PC-9 (cell line): ENCODE measurements at regions not wholly inside any gene's neighbourhood (a gene's known extent, or its start where the extent isn't known, plus 50 kb on each side); places are given as distances from the start of the nearest gene placed in this dataset.
A peak's percentile ranks its signal among the peaks of the same experiment; 100 is the strongest.

Experiments
- BruUV-seq: library from RNA; stranded (reverse); fragments of 400-500 nt; replicated peaks from 2 replicates; lab custom pipeline; 2021; lab: Mats Ljungman, UMichigan
- CTCF ChIA-PET: fragments of 300-600 bp; sonication (Branson Sonifier 250); formaldehyde crosslinking; loops from one replicate; lab custom pipeline; 2022; ENCODE audit warnings: antibody characterized with exemption; lab: Charles Lee
- POLR2A ChIA-PET: fragments of 300-600 bp; sonication (Branson Sonifier 250); formaldehyde crosslinking; loops from one replicate; lab custom pipeline; 2022; ENCODE audit warnings: antibody characterized with exemption; ENCODE audit not compliant: unreplicated experiment; lab: Charles Lee
- DNase-seq, 2 experiments: peaks; one replicate each; pipeline versions ENCODE4 v3.0.0 to v3.0.0-alpha.2; 2015 to 2022; ENCODE audit warnings: mixed read lengths in 1 of 2
- H2AFZ ChIP-seq: fragments of 200-600 bp; sonication (generic); 2 replicates; pipeline ENCODE4 v1.8.1; 2017; ENCODE audit warnings: antibody characterized with exemption
- H3F3A ChIP-seq: fragments of 200-600 bp; sonication (generic); 2 replicates; pipeline ENCODE4 v1.8.1; 2017; ENCODE audit warnings: antibody characterized with exemption, mild to moderate bottlenecking, low read depth; ENCODE audit not compliant: insufficient read depth
- H3K27ac ChIP-seq: fragments of 200-600 bp; sonication (generic); 2 replicates; pipeline ENCODE4 v1.6.1; 2016; ENCODE audit warnings: mixed run types
- H3K27me3 ChIP-seq: fragments of 200-600 bp; sonication (generic); 2 replicates; pipeline ENCODE4 v1.6.1; 2016; ENCODE audit warnings: low read depth, mixed run types; ENCODE audit not compliant: insufficient read depth
- H3K36me3 ChIP-seq: fragments of 200-600 bp; sonication (generic); 2 replicates; pipeline ENCODE4 v1.6.1; 2016; ENCODE audit warnings: low read depth, mixed run types
- H3K4me1 ChIP-seq: fragments of 200-600 bp; sonication (generic); replicated peaks from 2 replicates; pipeline ENCODE4 v1.6.1; 2016; ENCODE audit warnings: mixed run types; ENCODE audit not compliant: insufficient read depth
- H3K4me2 ChIP-seq: fragments of 200-600 bp; sonication (generic); 2 replicates; pipeline ENCODE4 v1.6.1; 2017; ENCODE audit warnings: mixed run types
- H3K4me3 ChIP-seq: fragments of 200-600 bp; sonication (generic); 2 replicates; pipeline ENCODE4 v1.6.1; 2016; ENCODE audit warnings: mixed run types
- H3K79me2 ChIP-seq: fragments of 200-600 bp; sonication (generic); 2 replicates; pipeline ENCODE4 v1.6.1; 2017; ENCODE audit warnings: low read depth, mixed run types
- H3K9me2 ChIP-seq: fragments of 200-600 bp; sonication (generic); 2 replicates; pipeline ENCODE4 v1.8.1; 2017; ENCODE audit warnings: mild to moderate bottlenecking; ENCODE audit not compliant: insufficient read depth
- H3K9me3 ChIP-seq: fragments of 200-600 bp; sonication (generic); 2 replicates; pipeline ENCODE4 v1.8.1; 2016; ENCODE audit warnings: low read depth; ENCODE audit not compliant: insufficient read depth
- H4K20me1 ChIP-seq: fragments of 200-600 bp; sonication (generic); 2 replicates; pipeline ENCODE4 v1.8.1; 2017; ENCODE audit not compliant: insufficient read depth
- CTCF ChIP-seq: fragments of 200-600 bp; sonication (generic); conservative IDR thresholded peaks from 2 replicates; pipeline ENCODE4 v1.6.1; 2017; ENCODE audit warnings: mixed run types, antibody characterized with exemption, mild to moderate bottlenecking, moderate library complexity
- EZH2 ChIP-seq: fragments of 200-600 bp; sonication (generic); IDR thresholded peaks from 2 replicates; pipeline ENCODE4 v1.8.0; 2017; ENCODE audit warnings: antibody characterized with exemption, low read depth
- intact Hi-C: fragments of 100-400 bp; cut with micrococcal nuclease; formaldehyde crosslinking; loops from one replicate; pipeline ENCODE4 v1.10.0; 2022; ENCODE audit not compliant: unreplicated experiment

GRCh38 chr4:80142394-80143306 lies 54.7 kb upstream of the PRDM8 start:
- Histone ChIP-seq H3K36me3 (no peaks in the 10 kb centered on the region), H3K9me3 (no peaks in the 10 kb centered on the region), H4K20me1 (no peaks in the 10 kb centered on the region), H3K27me3 (no peaks in the 10 kb centered on the region), H3K79me2 (no peaks in the 10 kb centered on the region), H3K4me2 (peak overlapping the region; percentile 23), H3F3A (no peaks in the 10 kb centered on the region), H3K27ac (peak overlapping the region; percentile 46), H3K9me2 (no peaks in the 10 kb centered on the region), H3K4me1 (peaks cover 14% of the 10 kb centered on the region), H2AFZ (0 out of 2 replicates have a peak overlapping the region, but pooled peaks have one; percentile 40), H3K4me3 (no peak overlapping the region)
- intact Hi-C loops: no loop called here
- POLR2A ChIA-PET: no interaction called here
- no peak for TF ChIP-seq CTCF
- TF ChIP-seq EZH2: no peak
- peak in 1 of 2 experiments; percentile 46 for DNase-seq
- CTCF ChIA-PET: no interaction called here
- BruUV-seq: no TSS peak

DNA sequence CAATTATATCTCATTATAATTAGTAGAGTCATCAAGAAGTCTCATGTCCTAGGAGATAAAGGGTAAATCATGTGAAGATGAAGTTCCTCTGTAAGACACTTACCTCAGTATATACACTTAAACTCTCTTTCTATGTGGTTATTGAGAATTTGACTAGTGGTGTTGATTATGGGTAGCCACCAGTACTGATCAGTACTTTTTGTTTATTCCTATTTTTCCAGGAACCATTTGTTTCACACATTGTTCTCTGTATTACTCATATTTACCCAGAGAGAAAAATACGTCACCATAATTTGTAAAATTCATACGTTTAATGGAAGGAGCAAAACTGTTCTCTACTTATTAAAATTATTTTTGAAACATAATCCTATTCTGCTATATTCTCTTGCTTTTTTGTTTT lies 55.8 kb upstream of the PRDM8 start:
- Histone ChIP-seq H3K9me3 (no peaks in the 10 kb centered on the region), H3K4me1 (peaks cover 17% of the 10 kb centered on the region), H3K4me3 (no peak overlapping the region), H3K27ac (no peak overlapping the region), H2AFZ (no peak overlapping the region), H3K79me2 (no peaks in the 10 kb centered on the region), H3K4me2 (no peak overlapping the region), H3K36me3 (no peaks in the 10 kb centered on the region), H3K9me2 (no peaks in the 10 kb centered on the region), H3K27me3 (no peaks in the 10 kb centered on the region), H4K20me1 (no peaks in the 10 kb centered on the region), H3F3A (no peaks in the 10 kb centered on the region)
- no TSS peak for BruUV-seq
- no peak for DNase-seq
- ChIA-PET CTCF (interaction anchor here (0.6 kb wide), 1 partner anchor 117 kb away, joined by 3 read pairs; no protein-coding TSS in a partner anchor), POLR2A (no interaction called here)
- TF ChIP-seq EZH2 (no peak), CTCF (no peak)
- intact Hi-C loops: no loop called here

DNA sequence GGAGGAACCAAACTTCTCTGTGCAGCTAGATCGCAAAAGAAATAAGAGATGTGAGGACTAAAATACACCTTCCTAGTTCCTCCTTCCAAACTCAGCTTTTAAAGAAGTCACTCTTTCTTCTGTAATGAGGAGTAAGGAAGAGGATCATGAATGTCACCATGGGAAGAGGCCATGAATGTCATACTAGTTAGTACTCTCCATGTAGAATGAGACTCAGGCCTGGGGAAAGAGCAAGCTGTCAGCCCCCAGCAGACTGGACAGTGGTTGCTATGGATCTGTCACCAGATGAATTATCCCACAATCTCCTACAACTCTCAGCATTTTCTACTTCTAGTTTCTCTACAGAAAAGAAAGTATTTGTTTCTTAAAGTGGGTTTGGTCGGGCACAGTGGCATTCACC lies 57.1 kb upstream of the PRDM8 start:
- no peak overlapping the region for H3K4me3 ChIP-seq
- H3K27me3 ChIP-seq: no peaks in the 10 kb centered on the region
- no peak overlapping the region for H2AFZ ChIP-seq
- TF ChIP-seq CTCF: no peak
- no peak for TF ChIP-seq EZH2
- POLR2A ChIA-PET: interaction anchor here (0.6 kb wide), 1 partner anchor 1201 kb away, joined by 11 read pairs; the partner anchor contains the start of gene PAQR3
- peaks cover 31% of the 10 kb centered on the region for H3K4me1 ChIP-seq
- H3K4me2 ChIP-seq: no peak overlapping the region
- H3K36me3 ChIP-seq: no peaks in the 10 kb centered on the region
- no peaks in the 10 kb centered on the region for H3K79me2 ChIP-seq
- H4K20me1 ChIP-seq: no peaks in the 10 kb centered on the region
- no peak overlapping the region for H3K27ac ChIP-seq
- no peak for DNase-seq
- no peaks in the 10 kb centered on the region for H3K9me3 ChIP-seq
- no TSS peak for BruUV-seq
- intact Hi-C loops: no loop called here
- H3F3A ChIP-seq: peaks cover 4% of the 10 kb centered on the region; the same call in 1 of the 2 replicates
- no peaks in the 10 kb centered on the region for H3K9me2 ChIP-seq
- CTCF ChIA-PET: no interaction called here
